Activated CD4-positive, alpha-beta T cell treated with anti-CD3 and anti-CD28 coated beads, Interleukin-2, Interleukin-4, amounts not matched to agents 100 ng/mL and 50 ng/mL, durations not matched to agents 16 hours and 8 hours (primary cell): ENCODE measurements at regions not wholly inside any gene's neighbourhood (a gene's known extent, or its start where the extent isn't known, plus 50 kb on each side); places are given as distances from the start of the nearest gene placed in this dataset.

Experiments used
- DNase-seq: peaks from one replicate; pipeline ENCODE4 v3.0.0-alpha.2; 2020; ENCODE audit warnings: low spot score

DNA sequence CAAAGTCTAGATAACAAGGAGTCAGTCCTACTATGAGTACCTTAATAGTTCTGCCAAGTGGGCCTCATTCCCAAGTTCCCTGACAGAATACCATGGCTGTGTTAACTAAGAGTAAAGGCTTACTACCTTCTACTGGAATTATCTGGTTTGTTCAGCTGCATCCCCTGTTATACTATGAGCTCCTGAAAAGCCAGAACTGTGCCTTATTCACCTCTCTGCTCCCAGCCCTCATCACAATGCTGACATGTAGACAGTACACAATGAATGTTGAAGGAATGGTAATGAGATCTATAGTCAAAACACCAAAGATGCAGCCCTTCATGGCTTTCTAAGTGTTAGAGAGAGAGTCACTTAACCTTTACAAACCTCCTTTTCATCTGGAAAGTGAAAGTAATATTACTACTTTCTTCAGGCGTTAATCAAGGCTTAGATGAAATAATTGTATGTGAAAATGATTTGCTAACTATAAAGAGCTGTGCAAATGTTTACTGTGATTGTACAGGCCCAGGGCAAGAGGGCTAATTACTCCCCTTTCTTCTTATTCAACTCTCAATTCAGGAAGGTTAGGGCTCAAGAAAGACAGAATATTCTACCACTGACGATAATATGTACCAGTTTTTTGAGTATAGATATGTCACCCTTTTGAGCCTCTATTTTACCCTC is 70.3 kb upstream of the MROH9 start:
- no peak for DNase-seq

GRCh38 chr1:170866646-170867045 is 68.7 kb upstream of the MROH9 start:
- no peak for DNase-seq

DNA sequence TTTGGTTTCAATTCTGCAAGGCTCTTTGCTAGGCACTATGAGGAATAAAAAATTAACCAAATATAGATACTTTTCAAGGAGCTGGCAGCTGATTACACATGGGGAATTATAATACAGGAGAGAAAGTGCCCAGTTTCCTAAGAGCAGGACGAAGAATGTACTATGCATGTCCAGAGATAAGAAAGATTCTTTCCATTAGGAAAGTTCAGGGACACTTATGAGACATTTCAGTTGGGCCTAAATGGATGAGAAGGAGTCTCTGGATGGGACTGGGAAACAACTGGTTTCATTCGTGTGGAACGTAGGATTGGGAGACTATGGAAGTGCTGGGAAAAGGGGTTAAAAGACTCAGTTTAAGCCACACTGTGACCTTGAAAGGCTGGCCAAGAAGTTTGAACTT is 63.5 kb upstream of the MROH9 start:
- DNase-seq: no peak

DNA sequence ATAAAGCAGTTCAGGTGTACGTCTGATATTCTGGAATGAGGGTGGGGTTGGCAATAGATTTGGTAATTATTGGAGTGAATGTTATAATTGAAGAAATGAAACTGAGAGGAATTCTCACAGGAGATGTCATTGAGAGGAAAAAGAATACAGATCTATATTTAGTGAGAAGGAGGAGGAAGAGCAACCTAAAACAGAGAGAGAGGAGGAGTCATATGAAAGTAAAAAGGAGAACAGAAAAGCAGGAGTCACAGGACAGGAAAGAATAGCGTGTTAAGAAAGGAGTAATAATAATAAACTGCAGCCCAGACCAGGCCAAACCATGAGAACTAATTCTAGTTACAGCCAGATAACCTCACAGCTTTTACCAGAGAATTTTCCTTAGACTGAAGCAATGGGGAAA is 62.7 kb upstream of the MROH9 start:
- no peak for DNase-seq

DNA sequence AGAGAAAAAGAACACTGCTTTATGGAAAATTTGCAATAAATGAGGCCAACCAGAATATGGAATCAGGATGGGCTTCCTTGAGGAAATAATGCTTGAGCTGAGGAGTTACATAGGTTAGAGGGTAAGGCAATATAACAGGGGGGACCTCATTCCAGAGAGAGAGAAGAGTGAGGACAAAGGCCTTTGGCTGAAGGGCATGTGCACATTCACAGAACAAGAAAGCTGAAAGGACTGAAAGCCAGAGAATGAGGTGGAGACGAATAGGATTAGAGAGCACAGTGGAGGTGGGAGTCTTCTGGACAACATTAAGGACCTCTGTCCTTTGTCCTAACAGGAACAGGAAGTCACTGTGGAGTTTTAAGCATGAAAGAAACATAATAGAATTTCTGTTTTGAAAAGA is 60.7 kb upstream of the MROH9 start:
- DNase-seq: no peak

DNA sequence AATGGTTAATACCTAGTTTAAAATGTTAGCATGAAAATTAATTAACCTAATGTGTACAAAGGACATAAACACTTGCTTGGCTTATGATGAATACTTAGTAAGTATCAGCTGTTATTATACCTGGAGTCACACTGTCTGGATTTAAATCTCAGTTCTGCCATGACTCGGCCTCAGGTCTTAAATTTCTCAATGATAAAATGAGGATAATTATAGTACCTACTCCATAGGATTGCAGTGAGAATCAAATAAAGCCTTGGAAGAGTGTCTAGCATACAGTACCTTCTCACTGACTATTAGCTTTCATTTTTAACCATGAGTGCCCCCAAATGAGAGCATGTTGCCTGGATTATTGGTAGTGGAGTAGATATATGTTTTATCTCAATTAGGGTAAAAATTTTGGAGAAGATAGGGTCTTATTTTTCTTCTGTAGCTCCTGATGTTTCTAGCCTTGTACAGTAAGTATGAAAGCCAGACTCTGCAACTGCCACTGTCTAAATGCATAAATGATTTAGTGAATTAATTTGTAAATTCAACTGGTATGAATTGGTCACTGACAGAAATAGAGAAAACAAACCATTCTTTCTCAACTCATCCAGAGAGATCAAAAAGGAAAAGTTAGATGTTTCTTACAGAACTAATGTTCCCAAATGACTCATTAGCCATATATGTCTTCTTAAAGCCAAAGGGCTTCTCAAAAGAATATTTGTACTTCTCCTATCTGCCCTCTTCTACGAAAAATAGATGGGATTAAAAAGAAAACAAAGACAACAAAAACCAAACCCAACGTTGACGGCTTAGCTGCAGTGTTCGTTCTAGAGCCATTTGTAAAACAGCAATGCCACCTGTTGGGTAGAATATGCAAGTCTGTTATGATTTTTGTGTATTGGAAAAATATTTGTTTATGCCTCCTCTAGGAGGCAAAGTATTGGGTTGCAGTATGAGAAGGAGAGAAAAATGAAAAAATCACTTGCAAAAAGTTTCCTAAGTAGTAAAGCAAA is 53.8 kb upstream of the MROH9 start:
- DNase-seq: peak; percentile 4
